ENCODE measurements at regions not wholly inside any gene's neighbourhood (a gene's known extent, or its start where the extent isn't known, plus 50 kb on each side); places are given as distances from the start of the nearest gene placed in this dataset.
A peak's percentile ranks its signal among the peaks of the same experiment; 100 is the strongest.

- peak; percentile 9 for DNase-seq
Observed at GRCh38 chr17:83178533-83179304, 99.3 kb downstream of the METRNL start.

- DNase-seq, result peak; percentile 3
Observed at GRCh38 chr17:83179374-83179773, 100.0 kb downstream of the METRNL start.

GRCh38 chr17:83179811-83180210 lies 100.4 kb downstream of the METRNL start:
- peak; percentile 9 for DNase-seq

- DNase-seq, result peak; percentile 8
Observed at GRCh38 chr17:83180264-83180995, 101.0 kb downstream of the METRNL start.

DNA sequence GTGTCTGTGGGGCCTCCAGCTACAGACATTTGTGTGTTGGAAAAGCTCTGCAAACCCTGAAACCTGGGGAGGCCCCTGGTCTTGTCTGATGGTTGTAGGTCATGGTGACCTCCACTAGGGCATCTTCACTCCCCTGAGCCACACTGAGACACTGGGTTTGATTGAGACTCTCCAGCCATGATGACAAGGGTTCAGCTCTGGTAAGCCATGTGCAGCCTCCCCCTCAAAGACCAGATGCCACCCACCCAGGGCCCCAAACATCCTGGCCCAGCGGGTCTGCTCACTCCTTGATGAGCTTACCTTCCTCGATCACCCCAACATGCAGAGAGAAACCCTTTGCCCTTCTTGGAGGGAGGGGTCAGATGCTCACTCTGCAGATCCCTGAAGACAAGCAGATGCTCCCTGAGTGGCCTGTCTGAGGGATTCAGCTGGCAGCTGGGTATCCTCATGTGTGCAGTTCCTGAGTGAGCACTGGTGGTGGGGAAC lies 101.6 kb downstream of the METRNL start:
- no peak for DNase-seq

- peak; percentile 6 for DNase-seq
Observed at GRCh38 chr17:83181991-83182619, 102.7 kb downstream of the METRNL start.

DNA sequence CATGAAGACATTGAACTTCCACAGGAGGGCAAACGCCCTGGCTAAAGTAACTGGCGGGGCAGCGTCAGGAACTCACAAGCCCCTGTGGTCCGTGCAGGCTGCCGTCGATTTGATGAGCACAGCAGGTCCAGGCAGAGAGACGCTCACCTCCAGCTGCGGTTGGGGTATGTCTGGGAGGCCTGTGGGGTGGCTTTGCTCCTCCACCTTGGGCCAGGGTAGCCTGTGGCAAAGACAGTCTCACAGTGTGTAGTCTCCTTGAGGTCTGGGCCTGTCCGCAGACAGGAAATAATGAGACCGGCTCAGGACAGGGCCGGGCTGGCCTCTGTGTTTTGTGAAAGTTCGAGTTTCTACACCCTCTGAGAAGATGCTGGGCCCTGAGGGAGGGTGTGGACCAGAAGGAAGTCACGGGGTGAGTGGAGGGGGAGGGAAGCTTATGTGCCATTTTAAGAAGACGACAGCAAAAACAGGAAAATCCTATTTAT lies 103.3 kb downstream of the METRNL start:
- DNase-seq, result peak; percentile 2

DNA sequence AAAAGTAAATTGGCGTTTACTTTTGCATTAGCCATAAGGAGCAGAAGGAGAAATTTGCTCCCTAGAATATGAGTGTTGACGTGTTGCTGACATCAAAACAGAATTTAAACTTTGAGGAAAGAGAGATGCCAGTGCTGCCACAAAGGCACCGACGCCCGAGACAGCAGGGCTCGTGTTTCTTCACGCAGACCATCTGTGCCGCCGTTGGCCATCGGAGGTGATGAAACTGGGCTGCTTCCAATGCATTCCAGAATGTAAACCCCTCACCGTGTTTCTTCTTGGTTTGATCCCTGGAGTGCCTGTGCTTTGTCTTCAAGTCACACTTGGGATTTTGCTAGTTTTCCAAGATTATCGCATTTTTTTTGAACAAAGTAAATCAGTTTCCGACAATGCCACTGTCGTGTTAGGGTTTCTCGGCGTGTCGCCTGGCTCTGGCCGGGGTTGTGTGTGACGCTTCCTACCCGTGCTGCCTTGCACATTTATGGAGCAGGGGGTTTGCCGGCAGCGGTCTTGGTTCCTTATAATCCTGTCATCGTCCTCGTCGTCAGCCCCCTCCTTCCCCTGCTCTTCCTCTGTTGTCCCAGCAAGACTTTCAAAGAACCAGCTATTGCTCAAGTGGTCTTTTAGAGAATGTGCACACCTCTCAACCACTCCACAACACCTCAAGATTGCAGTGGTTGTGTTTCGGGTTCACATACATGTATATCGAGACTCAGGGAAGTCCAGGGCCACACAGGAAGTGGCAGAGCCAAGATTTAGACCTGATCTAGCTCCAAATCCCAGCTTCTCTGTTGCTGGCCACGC lies 103.9 kb downstream of the METRNL start:
- DNase-seq, result peak; percentile 4

DNA sequence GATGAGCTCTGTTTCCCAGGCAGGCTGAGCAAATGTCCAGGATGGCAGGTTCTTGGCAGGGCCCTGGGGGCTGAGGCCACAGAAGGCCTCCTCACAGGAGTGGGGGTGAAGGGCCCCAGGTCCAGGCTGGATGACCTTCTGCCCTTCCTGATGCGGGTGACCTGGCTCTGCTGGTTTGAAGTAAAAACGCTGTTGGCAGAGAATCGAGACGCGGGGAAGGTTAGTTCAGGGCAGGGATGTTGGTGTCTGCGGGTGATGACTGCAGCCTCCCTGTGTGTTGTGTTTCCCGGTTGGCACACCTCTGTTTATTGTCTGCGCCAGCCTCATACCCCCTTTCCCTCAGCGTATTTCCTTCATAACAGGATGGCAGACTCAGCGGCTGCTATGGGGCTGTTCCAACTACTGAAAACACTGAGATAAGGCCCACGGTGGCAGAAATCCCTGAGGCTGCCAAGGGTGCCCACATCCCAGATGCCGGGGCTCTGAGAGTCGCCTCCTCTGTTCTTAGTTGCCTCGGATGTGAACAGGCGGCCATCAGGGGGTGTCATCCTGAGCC lies 104.6 kb downstream of the METRNL start:
- peak; percentile 6 for DNase-seq

- DNase-seq, result peak; percentile 6
Observed at GRCh38 chr17:83185023-83186002, 105.9 kb downstream of the METRNL start.

GRCh38 chr17:83186226-83186625 lies 106.8 kb downstream of the METRNL start:
- peak; percentile 12 for DNase-seq

GRCh38 chr17:83186751-83187421 lies 107.5 kb downstream of the METRNL start:
- DNase-seq, result no peak

GRCh38 chr17:83187782-83188311 lies 108.4 kb downstream of the METRNL start:
- DNase-seq, result no peak

DNA sequence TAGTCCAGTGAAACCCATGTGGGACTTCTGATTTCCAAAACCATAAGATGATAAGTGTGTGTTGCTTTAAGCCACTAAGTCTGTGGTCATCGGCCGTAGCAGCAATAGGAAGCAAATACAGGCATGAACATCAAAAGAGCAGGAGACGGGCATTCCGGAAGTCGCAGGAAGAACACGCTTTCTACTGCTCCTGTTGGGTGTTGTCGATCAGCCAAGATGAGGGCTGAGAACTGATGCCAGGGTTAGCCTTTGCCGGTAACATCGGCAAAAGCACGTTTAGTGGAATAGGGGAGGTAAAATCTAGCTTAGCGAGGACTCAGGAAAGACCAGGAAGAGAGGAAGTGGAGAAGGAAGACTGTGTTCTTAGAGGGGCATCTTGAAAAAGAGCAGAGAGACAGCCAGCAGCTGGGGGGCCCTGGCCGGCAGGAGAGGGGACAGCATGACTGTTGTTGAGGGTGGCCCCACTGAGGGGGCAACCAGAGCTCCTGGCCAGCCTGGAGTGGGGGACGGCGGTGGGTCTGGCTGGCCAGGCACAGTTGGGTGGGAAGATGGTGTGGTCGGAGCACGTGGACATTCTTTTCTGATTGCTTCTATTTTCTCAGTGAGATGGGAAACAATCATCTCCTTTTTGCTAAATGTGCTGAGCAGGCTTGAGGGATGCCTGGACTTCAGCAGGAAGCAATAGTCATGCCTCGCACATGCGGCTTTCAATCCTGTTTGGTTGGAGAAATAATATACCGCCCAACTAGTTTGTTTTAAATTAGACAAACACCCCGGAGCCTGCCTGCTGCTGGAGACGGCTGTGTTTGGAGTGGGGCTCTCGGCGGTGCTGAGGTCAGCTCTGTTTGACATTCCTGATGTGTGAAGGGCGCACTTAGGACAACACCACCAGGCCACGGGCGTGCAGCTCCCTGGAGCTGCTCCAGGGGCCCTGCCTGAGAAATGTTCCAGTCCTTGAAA lies 109.9 kb downstream of the METRNL start:
- DNase-seq, result peak; percentile 8

GRCh38 chr17:83190004-83190385 lies 110.6 kb downstream of the METRNL start:
- DNase-seq, result peak; percentile 5

DNA sequence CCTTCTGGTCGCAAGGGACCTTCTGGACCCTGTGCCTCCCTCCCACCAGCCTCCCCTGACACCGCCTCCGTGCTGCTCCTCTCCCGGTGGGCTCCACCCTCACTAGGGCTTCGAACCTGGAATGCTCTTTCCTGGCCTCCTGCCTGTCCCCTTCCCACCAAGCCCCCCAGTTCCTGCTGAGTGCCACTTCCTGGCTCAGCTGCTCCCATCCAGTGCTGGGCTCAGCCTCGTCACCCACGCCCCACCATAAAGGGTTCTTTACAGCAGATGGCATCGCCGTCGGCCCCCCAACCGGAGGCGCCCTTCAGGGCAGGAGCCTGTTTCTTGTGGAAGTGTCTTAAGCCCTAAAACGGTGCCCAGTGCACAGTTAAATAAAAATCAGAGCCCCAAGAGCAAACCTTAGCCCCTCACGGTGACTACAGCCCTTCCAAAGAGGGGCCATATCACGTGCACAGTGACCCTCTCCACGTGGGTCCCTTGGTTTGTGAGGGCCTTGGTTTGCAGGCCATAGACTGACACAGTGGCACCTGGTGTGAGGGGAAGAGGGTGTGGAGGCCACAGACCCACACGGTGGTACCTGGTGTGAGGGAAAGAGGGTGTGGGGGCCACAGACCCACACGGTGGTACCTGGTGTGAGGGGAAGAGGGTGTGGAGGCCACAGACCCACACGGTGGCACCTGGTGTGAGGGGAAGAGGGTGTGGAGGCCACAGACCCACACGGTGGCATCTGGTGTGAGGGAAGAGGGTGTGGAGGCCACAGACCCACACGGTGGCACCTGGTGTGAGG lies 111.4 kb downstream of the METRNL start:
- DNase-seq, result peak; percentile 2

DNA sequence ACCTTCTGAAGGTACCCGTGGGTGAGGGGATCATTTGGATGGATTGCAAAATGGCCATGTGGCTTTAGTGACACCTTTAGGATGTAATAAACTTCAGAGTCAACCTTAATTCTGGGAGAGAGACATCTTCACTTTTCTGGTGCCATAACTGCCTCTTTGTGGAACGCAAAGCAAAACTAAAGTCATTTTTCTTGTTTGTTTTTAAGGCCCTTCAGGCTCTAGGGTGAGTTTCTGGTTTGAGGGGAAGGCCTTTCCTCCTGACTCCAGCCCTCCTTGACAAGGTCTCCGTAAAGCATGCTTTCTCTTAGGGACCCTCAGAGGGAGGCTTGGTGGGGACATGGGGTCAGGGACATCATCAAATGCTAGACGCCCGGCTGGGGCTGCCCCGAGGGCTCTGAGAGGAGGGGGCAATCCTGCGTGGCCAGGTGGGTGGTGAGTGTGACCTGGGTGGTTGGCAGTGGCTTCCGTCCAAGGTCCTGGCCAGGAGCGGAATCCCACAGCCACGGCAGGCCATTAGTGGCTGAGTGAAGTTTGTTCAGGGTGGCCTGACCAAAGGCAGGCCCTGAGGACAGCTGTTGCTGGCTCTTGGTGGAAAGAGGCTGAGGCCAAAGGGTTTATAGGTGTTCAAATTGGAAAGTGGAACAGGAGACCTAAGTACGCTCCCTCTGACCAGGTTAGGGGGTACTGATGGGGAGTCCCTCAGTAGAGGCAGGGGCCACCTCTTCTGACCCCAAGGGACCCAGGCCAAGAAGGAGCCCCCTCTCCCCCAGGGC lies 112.2 kb downstream of the METRNL start:
- DNase-seq, result peak; percentile 9

Data from 8988T (cell line).